Suprapubic skin (tissue), 3 donors: ENCODE measurements at regions not wholly inside any gene's neighbourhood (a gene's known extent, or its start where the extent isn't known, plus 50 kb on each side); places are given as distances from the start of the nearest gene placed in this dataset.

ENCODE experiments used
- CTCF ChIP-seq, 2 donors: fragments of 200-600 bp in 1 of 2; fragments of 450-650 bp in 1 of 2; sonication (generic) in 1 of 2; IDR thresholded peaks; one replicate each; pipeline ENCODE4 v1.5.1; 2016 to 2019; ENCODE audit warnings: antibody characterized with exemption in 2 of 2, mild to moderate bottlenecking in 1 of 2, moderate library complexity in 1 of 2
- EP300 ChIP-seq: sonication (generic); formaldehyde crosslinking; IDR thresholded peaks from one replicate; pipeline ENCODE4 v1.6.1; 2017; ENCODE audit warnings: antibody characterized with exemption
- POLR2A ChIP-seq, 2 donors: fragments of 450-650 bp; IDR thresholded peaks; one replicate each; pipeline ENCODE4 v1.6.1; 2017; ENCODE audit warnings: antibody characterized with exemption in 2 of 2, mild to moderate bottlenecking in 2 of 2, moderate library complexity in 2 of 2

GRCh38 chr4:32890398-32890797 lies 2170.2 kb downstream of the PCDH7 start:
- TF ChIP-seq EP300: no peak
- no peak for TF ChIP-seq CTCF (IDR thresholded peaks at IDR 0.05)
- TF ChIP-seq POLR2A (IDR thresholded peaks at IDR 0.05): no peak
